GM19035 (cell line): ENCODE measurements at regions not wholly inside any gene's neighbourhood (a gene's known extent, or its start where the extent isn't known, plus 50 kb on each side); places are given as distances from the start of the nearest gene placed in this dataset.
"Not testable (repeated sequence)": the region's sequence is repeated elsewhere in the genome, so short reads cannot be mapped to it uniquely, and the experiment has no call there.

ENCODE experiments used
- ATAC-seq: cut with Tn5 transposase; IDR thresholded peaks from one replicate; pipeline ENCODE4 v1.9.1; 2021; ENCODE audit not compliant: unreplicated experiment

DNA sequence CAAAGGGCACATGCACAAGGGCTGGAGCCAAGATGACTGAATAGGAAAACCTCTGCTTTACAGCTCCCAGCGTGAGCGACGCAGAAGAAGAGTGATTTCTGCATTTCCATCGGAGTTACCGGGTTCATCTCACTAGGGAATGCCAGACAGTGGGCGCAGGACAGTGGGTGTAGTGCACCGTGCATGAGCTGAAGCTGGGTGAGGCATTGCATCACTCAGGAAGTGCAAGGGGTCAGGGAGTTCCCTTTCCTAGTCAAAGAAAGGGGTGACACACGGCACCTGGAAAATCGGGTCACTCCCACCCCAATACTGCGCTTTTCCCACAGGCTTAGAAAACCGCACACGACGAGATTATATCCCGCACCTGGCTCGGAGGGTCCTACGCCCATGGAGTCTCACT is 64.5 kb upstream of the HTR1E start:
- not testable (repeated sequence) for ATAC-seq

DNA sequence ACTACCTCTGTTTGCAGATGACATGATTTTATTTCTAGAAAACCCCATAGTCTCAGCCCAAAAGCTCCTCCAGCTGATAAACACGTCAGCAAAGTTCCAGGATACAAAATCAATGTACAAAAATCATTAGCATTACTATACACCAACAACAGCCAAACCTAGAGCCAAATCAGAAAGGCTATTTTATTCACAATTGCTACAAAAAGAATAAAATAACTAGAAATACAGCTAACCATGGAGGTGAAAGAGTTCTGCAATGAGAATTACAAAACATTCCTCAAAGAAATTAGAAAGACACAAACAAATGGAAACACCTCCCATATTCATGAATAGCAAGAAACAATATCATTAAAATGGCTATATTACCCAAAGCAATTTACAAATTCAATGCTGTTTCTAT is 65.6 kb upstream of the HTR1E start:
- no peak for ATAC-seq

DNA sequence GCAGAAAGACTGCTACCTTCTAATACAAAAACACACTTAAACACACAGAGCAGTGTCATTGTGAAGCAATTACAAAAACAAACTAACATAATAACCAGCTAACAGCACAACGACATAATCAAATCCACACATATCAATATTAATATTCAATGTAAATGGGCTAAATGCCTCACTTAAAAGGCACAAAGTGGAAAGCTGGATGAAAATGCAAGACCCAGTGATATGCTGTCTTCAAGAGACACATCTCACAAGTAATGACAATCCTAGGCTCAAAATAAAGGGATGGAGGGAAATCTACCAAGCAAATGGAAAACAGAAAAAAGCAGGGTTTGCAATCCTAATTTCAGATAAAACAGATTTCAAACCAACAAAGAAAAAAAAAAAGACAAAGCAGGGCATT is 67.8 kb upstream of the HTR1E start:
- no peak for ATAC-seq

DNA sequence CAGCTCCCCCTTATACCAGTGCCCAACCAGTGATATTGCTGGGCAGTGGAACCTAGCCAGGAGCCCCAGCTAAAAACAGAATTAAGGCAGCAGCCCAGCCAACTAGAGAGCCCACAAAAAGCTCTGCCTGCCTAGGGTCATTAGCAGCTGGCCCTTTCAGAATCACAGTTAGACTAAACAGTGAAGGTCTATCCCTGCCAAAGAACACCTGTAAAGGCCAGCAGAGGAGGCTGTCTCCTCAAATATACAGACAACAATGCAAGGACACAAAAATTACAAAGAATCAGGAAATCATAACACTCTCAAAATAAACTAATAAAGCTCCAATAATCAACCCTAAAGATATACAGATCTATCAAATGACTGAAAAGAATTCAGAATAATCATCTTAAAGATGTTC is 77.8 kb upstream of the HTR1E start:
- no peak for ATAC-seq

DNA sequence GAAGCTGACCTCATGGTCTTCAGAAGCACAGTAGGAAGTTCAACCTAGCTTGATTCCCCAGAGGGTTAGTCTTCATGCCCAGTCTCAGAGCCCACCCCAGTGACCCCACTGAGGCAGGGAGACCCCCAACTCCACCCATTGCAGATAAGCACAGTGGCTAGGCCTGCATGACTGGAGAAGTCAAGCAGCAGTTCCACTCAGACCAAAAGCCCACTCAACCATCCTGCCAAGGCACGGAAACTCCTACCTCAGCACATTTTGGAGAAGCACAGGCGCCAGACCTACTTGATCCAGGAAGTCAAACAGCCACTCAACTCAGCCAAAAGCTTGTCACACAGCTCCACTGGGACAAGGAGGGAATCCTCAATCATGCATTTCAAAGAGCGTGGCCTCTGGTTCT is 78.4 kb upstream of the HTR1E start:
- ATAC-seq = no peak

DNA sequence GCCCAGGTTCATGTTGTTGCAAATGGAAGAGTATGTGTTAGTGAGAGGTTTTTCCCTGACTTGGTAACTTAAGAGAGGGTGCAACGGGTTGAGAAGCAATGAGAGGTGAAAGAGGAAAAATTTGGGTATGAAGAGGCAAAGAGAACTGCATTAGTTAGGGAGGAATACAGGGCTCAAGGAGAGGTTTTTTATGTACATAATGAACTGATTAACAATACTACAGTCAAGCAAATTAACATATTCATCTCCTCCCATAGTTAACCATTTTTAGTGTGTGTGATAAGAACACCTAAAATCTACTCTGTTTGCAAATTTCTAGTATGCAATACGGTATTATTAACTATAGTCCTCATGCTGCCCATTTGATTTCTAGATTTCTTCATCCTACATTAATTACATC is 79.5 kb upstream of the HTR1E start:
- ATAC-seq = no peak

DNA sequence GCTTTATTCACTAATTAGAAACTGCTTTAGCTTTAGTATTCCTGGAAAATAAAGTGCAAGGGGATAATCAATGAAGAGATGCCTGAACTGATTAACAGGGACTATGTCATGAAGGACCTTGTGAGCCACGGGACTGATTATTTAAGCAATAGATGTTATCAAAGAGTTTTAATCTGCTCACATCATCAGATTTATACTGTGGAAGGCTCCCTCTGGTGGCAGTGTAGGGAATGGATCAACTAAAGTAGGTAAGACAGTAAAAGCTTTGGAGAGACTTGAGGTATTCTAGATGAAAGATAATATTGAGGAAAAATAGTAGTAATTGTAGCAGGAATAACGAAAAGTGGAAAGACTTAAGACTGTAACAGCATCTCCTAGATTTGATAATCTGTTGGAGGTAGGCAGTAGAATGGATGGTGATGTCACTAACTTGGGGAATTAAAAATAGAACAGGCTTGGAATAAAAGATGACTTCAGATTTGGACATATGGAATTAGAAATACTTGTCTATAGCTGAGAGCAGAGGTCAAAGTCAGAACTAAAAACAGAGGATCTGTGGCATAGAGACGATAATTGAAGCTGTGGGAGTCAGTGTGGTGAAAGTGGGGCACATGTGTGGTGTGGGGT is 80.3 kb upstream of the HTR1E start:
- ATAC-seq = no peak

DNA sequence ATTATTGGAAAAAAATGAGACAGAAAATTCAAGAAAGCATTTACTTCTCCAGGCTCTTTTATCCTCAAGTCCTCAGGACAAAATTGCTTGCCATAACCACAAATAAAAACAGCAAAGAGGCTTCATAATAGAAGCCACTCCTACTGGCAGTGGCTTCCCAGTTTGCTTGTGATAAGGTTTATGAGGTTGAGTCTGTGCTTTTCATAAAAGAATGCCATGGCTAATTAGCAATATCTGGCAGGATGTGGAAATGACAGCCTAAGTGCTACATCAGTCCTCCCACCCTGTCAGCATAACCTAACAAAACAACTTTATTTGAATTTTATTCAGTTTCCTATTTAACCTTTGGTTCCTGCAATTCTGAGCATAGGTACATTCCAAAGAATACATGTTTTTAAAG is 80.9 kb upstream of the HTR1E start:
- ATAC-seq = no peak

DNA sequence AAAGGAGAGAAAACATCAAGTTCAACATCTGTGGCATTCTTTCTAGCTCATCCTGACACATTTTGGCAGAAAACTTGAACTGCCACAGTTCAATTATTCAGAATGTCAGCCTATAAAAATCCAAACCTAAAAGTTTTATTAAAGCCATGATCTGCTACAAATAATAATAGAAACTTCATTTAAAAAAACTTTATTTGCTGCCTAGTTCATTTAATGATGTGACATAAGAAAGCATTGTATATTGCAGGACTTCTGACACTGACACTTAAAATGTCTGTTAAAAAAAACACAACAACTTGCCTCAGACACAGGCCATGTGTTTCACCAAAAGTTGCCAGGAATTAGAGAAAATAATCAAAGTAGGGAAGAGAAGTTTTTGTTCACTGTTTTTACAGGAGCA is 88.3 kb upstream of the HTR1E start:
- no peak for ATAC-seq

DNA sequence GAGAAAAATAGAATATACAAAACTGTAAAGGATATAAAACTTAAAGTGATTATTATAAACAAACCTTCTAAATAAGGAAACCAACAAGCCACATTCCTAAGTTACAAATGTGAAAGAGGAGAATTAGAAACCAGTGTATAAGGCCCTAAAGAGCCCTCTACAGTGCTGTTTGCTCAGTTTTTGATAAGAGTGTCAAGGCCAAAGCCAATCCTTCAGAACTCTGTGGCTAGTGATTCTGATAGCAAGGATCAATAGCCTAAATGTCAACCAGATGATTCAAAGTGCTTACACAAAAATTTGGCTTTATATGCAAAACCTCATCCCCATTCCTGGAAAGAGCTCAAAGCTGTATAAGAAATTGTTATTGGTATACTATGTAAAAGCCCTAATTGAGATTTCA is 104.6 kb upstream of the HTR1E start:
- no peak for ATAC-seq

DNA sequence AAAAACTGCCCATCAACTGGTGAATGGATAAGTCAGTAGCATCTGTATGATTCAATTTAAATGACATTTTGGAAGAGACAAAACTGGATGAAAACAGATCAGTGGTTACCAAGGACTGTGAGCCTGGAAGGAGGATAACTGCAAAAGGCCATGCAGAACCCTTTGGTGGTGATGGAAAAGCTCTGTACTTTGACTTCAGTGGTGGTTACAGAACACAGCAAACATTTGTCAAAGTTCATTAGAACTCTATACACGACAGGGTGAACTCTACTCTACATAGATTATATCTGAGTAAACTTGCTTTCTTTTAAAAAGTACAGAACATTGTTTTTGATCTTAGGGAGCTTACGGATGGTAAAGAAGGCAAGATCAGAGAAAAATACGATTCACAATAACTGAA is 111.9 kb upstream of the HTR1E start:
- no peak for ATAC-seq

DNA sequence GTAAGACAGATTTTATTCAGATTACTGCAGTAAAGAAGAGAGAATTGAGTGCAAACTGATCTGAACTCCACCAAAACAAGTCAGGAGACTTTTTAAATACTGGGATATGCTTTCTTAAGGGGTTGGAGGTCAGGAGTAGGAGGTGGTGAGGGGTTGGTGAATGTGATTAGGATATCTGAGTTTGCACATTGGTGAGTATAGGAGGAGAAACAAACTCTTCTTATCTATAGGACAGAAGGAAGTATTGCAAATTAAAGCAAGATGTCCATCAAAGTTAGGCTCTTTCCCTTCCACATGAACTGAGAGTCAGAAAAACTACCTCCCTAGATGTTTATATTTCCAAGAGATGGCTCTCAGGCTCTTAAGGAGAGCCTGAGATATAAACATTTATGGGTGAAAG is 114.6 kb upstream of the HTR1E start:
- ATAC-seq = no peak

DNA sequence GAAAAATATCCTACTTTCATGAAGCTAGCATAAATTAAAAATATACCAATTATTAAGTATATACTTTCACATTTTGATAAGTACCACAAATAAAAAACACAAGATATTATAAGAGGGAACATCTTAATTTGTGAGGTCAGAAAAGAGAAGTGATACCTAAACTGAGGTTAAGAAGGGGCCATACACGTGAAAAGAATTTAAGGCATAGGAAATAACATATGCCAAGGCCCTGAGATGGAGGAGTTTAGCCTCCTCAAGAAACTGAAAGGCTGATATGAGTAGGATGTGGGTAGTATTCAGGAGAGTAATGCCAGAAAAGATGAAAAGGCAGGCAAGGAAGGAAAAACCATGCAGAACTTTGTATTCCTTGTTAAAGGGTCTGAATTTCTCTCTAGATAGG is 116.6 kb upstream of the HTR1E start:
- no peak for ATAC-seq

DNA sequence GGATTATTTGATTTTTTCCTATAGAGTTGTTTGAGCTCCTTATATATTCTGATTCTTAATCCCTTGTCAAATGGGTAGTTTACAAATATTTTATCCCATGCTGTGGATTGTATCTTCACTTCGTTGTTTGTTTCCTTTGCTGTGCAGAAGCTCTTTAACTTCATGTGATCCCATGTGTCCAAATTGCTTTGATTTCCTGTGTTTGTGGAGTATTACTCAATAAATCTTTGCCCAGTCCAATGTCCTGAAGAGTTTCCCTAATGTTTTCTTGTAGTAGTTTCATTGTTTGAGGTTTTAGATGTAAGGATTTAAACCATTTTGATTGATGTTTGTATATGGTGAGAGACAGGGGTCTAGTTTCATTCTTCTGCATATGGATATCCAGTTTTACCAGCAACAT is 143.7 kb upstream of the HTR1E start:
- ATAC-seq = no peak

DNA sequence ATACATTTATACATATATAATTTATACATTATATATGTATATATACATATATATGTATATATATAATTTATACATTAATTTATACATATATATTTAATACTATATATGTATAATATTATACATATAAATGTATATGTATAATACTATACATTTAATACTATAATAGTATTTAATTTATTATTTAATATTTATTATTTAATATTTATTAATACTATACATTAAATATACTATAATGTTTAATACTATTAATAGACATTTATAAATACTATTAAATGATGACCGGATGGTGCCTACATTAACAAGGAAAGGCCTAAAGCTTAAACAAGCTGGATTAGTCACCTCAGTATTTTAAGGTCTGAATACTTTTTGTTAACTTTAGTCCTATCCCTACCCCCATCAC is 145.9 kb upstream of the HTR1E start:
- no peak for ATAC-seq

DNA sequence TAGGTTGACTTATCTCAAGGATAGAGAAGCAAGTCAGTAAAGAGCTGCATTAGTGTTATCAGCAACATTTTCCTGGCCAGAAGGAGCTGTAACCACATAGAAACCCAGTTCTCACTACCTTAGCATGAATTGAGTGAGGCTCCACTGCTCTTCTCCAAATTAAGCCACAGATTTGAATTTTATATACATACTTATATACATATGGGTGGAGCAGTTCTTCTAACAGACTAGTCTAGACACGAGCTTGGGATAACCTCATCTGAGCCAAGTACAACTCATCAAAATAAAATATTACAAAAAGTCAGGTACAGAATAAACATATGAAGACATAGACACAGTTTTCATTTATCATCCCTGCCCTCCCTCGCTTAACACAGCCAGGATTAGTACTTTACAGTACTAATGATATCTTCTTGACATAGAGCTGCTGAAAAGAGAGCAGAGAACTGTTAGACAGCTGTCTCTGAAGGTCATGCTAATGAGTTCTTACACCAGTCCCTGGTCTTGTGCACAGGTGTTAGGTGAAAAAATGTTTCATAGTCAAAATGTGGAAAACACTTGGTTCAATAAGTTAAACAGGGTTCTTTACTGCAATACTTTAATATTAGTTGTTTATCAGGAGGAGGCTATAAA is 147.4 kb upstream of the HTR1E start:
- no peak for ATAC-seq

DNA sequence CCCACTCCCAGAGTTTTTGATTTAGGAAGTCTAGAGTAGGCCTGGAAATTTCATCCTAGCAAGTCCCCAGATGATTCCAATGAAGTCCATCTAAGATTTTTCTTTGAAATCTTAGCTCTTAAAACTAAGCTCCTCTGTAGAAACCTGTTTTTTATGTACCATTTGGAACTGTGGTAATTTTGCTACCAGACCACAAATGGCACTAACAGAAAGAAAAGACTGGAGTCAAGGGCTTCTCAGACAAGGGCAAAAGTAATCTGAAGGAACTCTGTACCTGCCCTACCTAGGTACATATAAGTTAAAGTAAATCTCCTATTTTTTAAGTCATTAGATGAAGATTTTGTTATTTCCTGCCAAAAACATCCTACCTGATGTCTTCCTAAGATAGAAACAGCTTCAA is 155.0 kb upstream of the HTR1E start:
- ATAC-seq = no peak

DNA sequence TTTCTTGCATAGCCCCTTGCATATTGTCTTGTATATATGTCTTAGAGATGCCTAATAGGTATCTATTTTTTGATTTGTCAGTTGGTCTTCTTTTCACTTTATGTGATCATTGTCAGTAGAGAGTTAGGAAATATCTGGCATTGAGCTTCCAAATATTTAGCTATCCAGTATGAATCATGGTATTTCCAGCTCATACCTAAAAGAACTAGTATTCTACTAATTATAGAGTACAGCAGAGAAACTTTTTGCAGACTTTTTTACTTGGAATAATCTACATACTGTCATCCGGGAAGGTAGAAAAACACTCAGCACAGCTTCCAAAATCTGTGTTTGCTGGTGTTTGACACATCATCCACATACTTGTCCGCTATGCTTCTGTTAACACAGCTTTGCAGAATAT is 156.4 kb upstream of the HTR1E start:
- ATAC-seq = no peak

DNA sequence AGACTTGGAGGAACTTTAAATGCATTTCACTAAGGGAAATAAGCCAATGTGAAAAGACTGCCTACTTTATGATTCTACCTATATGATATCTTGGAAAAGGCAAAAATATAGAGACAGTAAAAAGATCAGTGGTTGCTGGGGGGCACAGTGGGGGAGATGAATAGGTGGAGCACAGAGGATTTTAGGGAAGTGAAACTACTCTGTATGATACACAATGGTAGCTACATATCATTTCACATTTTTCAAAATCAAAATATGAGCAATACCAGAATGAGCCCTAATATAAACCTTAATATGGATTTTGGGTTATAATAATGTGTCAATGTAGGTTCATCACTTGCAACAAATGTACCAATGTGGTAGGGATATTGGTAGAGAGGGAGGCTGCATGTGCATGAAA is 161.4 kb upstream of the HTR1E start:
- ATAC-seq = no peak

DNA sequence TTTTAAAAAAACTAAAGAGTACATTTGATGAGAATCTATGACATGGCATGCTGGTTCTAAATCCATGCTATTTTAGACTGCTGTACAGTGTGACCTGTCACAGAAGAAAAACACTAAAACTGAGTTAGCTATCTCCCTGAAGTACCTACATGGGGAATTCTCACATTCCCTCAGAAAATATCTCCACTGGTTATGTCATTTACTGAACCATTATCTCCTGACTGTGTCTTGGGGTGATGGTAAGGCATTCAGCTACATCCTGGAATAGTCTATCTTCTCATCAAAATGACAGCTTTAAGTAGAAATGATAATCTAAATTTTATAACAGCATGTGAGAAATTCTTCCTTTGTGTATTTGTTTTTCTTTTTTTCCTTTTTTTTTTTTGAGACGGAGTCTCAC is 172.1 kb upstream of the HTR1E start:
- no peak for ATAC-seq

DNA sequence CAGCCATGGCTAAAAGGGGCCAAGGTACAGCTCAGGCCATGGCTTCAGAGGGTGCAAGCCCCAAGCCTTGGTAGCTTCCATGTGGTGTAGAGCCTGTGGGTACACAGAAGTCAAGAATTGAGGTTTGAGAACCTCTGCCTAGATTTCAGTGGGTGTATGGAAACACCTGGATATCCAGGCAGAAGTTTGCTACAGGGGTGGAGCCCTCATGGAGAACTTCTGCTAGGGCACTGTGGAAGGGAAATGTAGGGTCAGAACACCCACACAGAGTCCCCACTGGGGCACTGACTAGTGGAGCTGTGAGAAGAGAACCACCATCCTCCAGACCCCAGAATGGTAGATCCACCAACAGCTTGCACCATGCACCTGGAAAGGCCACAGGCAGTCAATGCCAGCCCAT is 177.4 kb upstream of the HTR1E start:
- ATAC-seq = not testable (repeated sequence)

DNA sequence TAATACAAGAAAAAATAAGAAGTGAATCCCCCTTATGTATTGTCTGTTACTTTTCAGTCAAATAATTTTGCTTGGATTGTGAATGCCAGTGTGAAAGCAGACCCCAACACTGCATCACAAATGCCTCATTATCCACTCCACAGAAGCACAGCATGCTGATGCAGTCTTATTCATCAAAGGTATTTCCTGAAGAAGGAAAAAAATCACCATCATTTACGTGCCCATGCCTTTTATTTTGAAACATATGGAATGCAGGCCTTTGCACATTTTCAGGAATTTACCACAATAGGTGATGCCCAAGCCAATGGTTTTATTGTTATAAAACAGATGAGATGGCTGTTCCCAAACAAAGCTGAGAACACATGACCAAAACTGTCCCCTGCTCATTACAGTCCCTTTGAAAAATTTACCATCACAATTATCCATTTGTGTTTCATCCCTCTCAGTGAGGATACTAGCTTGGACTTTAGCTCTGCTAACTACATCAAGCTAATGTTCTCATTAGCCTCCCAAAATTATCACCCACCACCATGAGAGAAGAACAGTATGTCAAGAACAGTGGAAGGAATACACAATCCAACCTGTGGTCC is 180.6 kb upstream of the HTR1E start:
- ATAC-seq = no peak

DNA sequence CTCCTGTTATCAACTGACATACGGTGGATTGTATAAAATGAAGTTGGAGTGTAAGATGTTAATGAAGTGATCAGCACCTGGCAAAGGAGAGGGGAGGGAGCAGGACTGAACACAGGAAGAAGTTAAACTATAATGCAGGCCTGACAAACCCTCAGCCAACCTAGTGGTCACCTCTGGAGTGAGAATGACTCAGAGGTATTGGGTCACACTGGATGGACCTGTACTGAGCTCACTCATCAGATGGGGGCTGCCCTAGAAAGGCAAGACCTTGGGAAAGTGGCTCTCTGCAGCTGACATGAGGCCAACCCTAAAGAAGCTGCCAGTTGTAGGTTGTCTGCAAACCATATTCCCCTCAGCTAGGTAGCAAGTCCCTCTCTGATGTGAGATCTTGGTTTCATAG is 193.3 kb upstream of the HTR1E start:
- no peak for ATAC-seq
